HG03439 (cell line): ENCODE measurements at regions not wholly inside any gene's neighbourhood (a gene's known extent, or its start where the extent isn't known, plus 50 kb on each side); places are given as distances from the start of the nearest gene placed in this dataset.

Experiments used
- ATAC-seq: cut with Tn5 transposase; IDR thresholded peaks from one replicate; pipeline ENCODE4 v1.9.1; 2021; ENCODE audit warnings: mild to moderate bottlenecking, moderate library complexity; ENCODE audit not compliant: unreplicated experiment

GRCh38 chr18:71028285-71028762, 739.5 kb downstream of the SOCS6 start:
- ATAC-seq = no peak

GRCh38 chr18:71027531-71027930, 738.7 kb downstream of the SOCS6 start:
- no peak for ATAC-seq

GRCh38 chr18:71025505-71026225, 736.8 kb downstream of the SOCS6 start:
- no peak for ATAC-seq

GRCh38 chr18:71022389-71022788, 733.5 kb downstream of the SOCS6 start:
- ATAC-seq = no peak

- no peak for ATAC-seq
Observed at GRCh38 chr18:71021030-71021362, 732.2 kb downstream of the SOCS6 start.

- no peak for ATAC-seq
Observed at GRCh38 chr18:71020342-71021029, 731.6 kb downstream of the SOCS6 start.

GRCh38 chr18:71018816-71019215, 730.0 kb downstream of the SOCS6 start:
- ATAC-seq = no peak

- no peak for ATAC-seq
Observed at GRCh38 chr18:71012789-71013188, 723.9 kb downstream of the SOCS6 start.

GRCh38 chr18:71011389-71011788, 722.5 kb downstream of the SOCS6 start:
- ATAC-seq = peak; percentile 53

GRCh38 chr18:71008257-71008656, 719.4 kb downstream of the SOCS6 start:
- ATAC-seq = no peak

- no peak for ATAC-seq
Observed at GRCh38 chr18:71001597-71001996, 712.8 kb downstream of the SOCS6 start.

GRCh38 chr18:70998490-70998889, 709.6 kb downstream of the SOCS6 start:
- no peak for ATAC-seq

GRCh38 chr18:70994116-70994515, 705.3 kb downstream of the SOCS6 start:
- ATAC-seq = no peak

- no peak for ATAC-seq
Observed at GRCh38 chr18:70991577-70991976, 702.7 kb downstream of the SOCS6 start.

- no peak for ATAC-seq
Observed at GRCh38 chr18:70985948-70986347, 697.1 kb downstream of the SOCS6 start.

GRCh38 chr18:70982292-70982691, 693.4 kb downstream of the SOCS6 start:
- no peak for ATAC-seq

- no peak for ATAC-seq
Observed at GRCh38 chr18:70981400-70982140, 692.7 kb downstream of the SOCS6 start.

GRCh38 chr18:70973626-70974025, 684.8 kb downstream of the SOCS6 start:
- ATAC-seq = no peak

- ATAC-seq = no peak
Observed at GRCh38 chr18:70966419-70966818, 677.6 kb downstream of the SOCS6 start.

GRCh38 chr18:70961939-70962338, 673.1 kb downstream of the SOCS6 start:
- no peak for ATAC-seq

- ATAC-seq = no peak
Observed at GRCh38 chr18:70956554-70956953, 667.7 kb downstream of the SOCS6 start.

- ATAC-seq = no peak
Observed at GRCh38 chr18:70936160-70936559, 647.3 kb downstream of the SOCS6 start.
